GM06990 (cell line): ENCODE measurements at regions not wholly inside any gene's neighbourhood (a gene's known extent, or its start where the extent isn't known, plus 50 kb on each side); places are given as distances from the start of the nearest gene placed in this dataset.
A peak's percentile ranks its signal among the peaks of the same experiment; 100 is the strongest.

Experiments used
- DNase-seq: peaks from one replicate; pipeline ENCODE4 v3.0.0-alpha.2; 2011; ENCODE audit not compliant: insufficient read length; ENCODE audit errors: extremely low read depth
- H3K27me3 ChIP-seq: replicated peaks from 2 replicates; pipeline ENCODE4 v1.6.0; 2011; ENCODE audit warnings: low read length; ENCODE audit not compliant: control insufficient read depth, insufficient read depth
- H3K36me3 ChIP-seq: 2 replicates; pipeline ENCODE4 v1.5.1; 2011; ENCODE audit warnings: low read length; ENCODE audit not compliant: control insufficient read depth, insufficient read depth
- H3K4me3 ChIP-seq: replicated peaks from 2 replicates; pipeline ENCODE4 v1.5.1; 2011; ENCODE audit warnings: low read depth, mild to moderate bottlenecking, control low read depth, low read length
- CTCF ChIP-seq: IDR thresholded peaks from 2 replicates; pipeline ENCODE4 v1.5.1; 2011; ENCODE audit warnings: low read length, control low read depth, mild to moderate bottlenecking, inconsistent platforms; ENCODE audit not compliant: insufficient read depth, poor library complexity, severe bottlenecking

GRCh38 chr2:204258890-204259289 lies 286.4 kb upstream of the PARD3B start:
- H3K36me3 ChIP-seq = no peaks in the 10 kb centered on the region
- DNase-seq = no peak
- no peak overlapping the region for H3K4me3 ChIP-seq
- no peak for TF ChIP-seq CTCF
- no peaks in the 10 kb centered on the region for H3K27me3 ChIP-seq

GRCh38 chr2:204260162-204260877 lies 285.0 kb upstream of the PARD3B start:
- no peaks in the 10 kb centered on the region for H3K36me3 ChIP-seq
- no peak for DNase-seq
- no peaks in the 10 kb centered on the region for H3K27me3 ChIP-seq
- no peak overlapping the region for H3K4me3 ChIP-seq
- peak; percentile 68 for TF ChIP-seq CTCF

- Histone ChIP-seq H3K36me3 (no peaks in the 10 kb centered on the region), H3K27me3 (no peaks in the 10 kb centered on the region), H3K4me3 (no peak overlapping the region)
- TF ChIP-seq CTCF = no peak
- no peak for DNase-seq
These were observed 284.4 kb upstream of the PARD3B start for GRCh38 chr2:204260901-204261300.

GRCh38 chr2:204261846-204262245 lies 283.4 kb upstream of the PARD3B start:
- H3K27me3 ChIP-seq = no peaks in the 10 kb centered on the region
- no peaks in the 10 kb centered on the region for H3K36me3 ChIP-seq
- no peak overlapping the region for H3K4me3 ChIP-seq
- DNase-seq = no peak
- TF ChIP-seq CTCF = no peak

- Histone ChIP-seq H3K4me3 (no peak overlapping the region), H3K27me3 (no peaks in the 10 kb centered on the region; the same call in 1 of the 2 replicates), H3K36me3 (no peaks in the 10 kb centered on the region)
- TF ChIP-seq CTCF = no peak
- no peak for DNase-seq
These were observed 281.2 kb upstream of the PARD3B start for GRCh38 chr2:204264085-204264553.
